H9 (cell line): ENCODE measurements at regions not wholly inside any gene's neighbourhood (a gene's known extent, or its start where the extent isn't known, plus 50 kb on each side); places are given as distances from the start of the nearest gene placed in this dataset.

Experiments
- DNase-seq: peaks from one replicate; pipeline ENCODE4 v3.0.0-alpha.2; 2017
- H2AFZ ChIP-seq: one replicate; pipeline ENCODE4 v1.6.1; 2013; ENCODE audit warnings: mild to moderate bottlenecking, low read length, control low read depth, moderate library complexity
- H2AK5ac ChIP-seq: 2 replicates; pipeline ENCODE4 v1.6.1; 2013; ENCODE audit warnings: low read length, control low read depth, mixed read lengths; ENCODE audit not compliant: insufficient read length
- H2BK120ac ChIP-seq: one replicate; pipeline ENCODE4 v1.6.1; 2013; ENCODE audit warnings: low read depth, mild to moderate bottlenecking, low read length, control low read depth, inconsistent platforms; ENCODE audit not compliant: poor library complexity, severe bottlenecking
- H2BK12ac ChIP-seq: 2 replicates; pipeline ENCODE4 v1.6.1; 2013; ENCODE audit warnings: low read length, control low read depth, mixed read lengths, low read depth; ENCODE audit not compliant: insufficient read length
- H2BK15ac ChIP-seq: 2 replicates; pipeline ENCODE4 v1.6.1; 2013; ENCODE audit warnings: low read depth, low read length, control low read depth
- H2BK20ac ChIP-seq: one replicate; pipeline ENCODE4 v1.6.1; 2013; ENCODE audit warnings: low read depth, mild to moderate bottlenecking, low read length, control low read depth, inconsistent platforms; ENCODE audit not compliant: poor library complexity, severe bottlenecking
- H2BK5ac ChIP-seq: 2 replicates; pipeline ENCODE4 v1.6.1; 2013; ENCODE audit warnings: low read length, control low read depth, mixed read lengths; ENCODE audit not compliant: insufficient read length
- H3K14ac ChIP-seq: 2 replicates; pipeline ENCODE4 v1.6.1; 2013; ENCODE audit warnings: low read length, control low read depth; ENCODE audit not compliant: insufficient read depth
- H3K18ac ChIP-seq: 2 replicates; pipeline ENCODE4 v1.6.1; 2013; ENCODE audit warnings: low read depth, mild to moderate bottlenecking, mixed read lengths, low read length, control low read depth; ENCODE audit not compliant: insufficient read length
- H3K23ac ChIP-seq: 2 replicates; pipeline ENCODE4 v1.6.1; 2013; ENCODE audit warnings: low read length, control low read depth, mixed read lengths, low read depth; ENCODE audit not compliant: insufficient read length
- H3K23me2 ChIP-seq: 2 replicates; pipeline ENCODE4 v1.6.1; 2013; ENCODE audit warnings: low read depth, mild to moderate bottlenecking, mixed read lengths, low read length, control low read depth; ENCODE audit not compliant: insufficient read length, poor library complexity, severe bottlenecking
- H3K27ac ChIP-seq: 2 replicates; pipeline ENCODE4 v1.5.1; 2013; ENCODE audit warnings: low read length, control low read depth, mixed read lengths, low read depth; ENCODE audit not compliant: insufficient read length
- H3K27me3 ChIP-seq: 2 replicates; pipeline ENCODE4 v1.6.1; 2013; ENCODE audit warnings: low read length, control low read depth, inconsistent platforms; ENCODE audit not compliant: insufficient read depth
- H3K4ac ChIP-seq: 2 replicates; pipeline ENCODE4 v1.6.1; 2013; ENCODE audit warnings: low read depth, mild to moderate bottlenecking, control low read depth, inconsistent platforms, low read length, moderate library complexity
- H3K4me1 ChIP-seq: 2 replicates; pipeline ENCODE4 v1.6.1; 2013; ENCODE audit warnings: low read length, control low read depth, inconsistent platforms; ENCODE audit not compliant: insufficient read depth
- H3K4me2 ChIP-seq: 2 replicates; pipeline ENCODE4 v1.6.1; 2013; ENCODE audit warnings: low read length, control low read depth, mixed read lengths; ENCODE audit not compliant: insufficient read length, insufficient read depth
- H3K56ac ChIP-seq: 2 replicates; pipeline ENCODE4 v1.6.1; 2013; ENCODE audit warnings: low read depth, mild to moderate bottlenecking, mixed read lengths, low read length, control low read depth; ENCODE audit not compliant: insufficient read length
- H3K79me1 ChIP-seq: 2 replicates; pipeline ENCODE4 v1.6.1; 2013; ENCODE audit warnings: low read depth, mild to moderate bottlenecking, moderate library complexity, low read length, control low read depth, inconsistent platforms; ENCODE audit not compliant: insufficient read depth, poor library complexity, severe bottlenecking
- H3K79me2 ChIP-seq: 2 replicates; pipeline ENCODE4 v1.6.1; 2013; ENCODE audit warnings: low read length, control low read depth, inconsistent platforms; ENCODE audit not compliant: insufficient read depth
- H3K9ac ChIP-seq: 2 replicates; pipeline ENCODE4 v1.6.1; 2013; ENCODE audit warnings: low read length, control low read depth, mixed read lengths; ENCODE audit not compliant: insufficient read length; ENCODE audit errors: extremely low read depth
- H3K9me3 ChIP-seq: one replicate; pipeline ENCODE4 v1.6.1; 2013; ENCODE audit warnings: low read depth, low read length, inconsistent platforms; ENCODE audit not compliant: control insufficient read depth
- H3T11ph ChIP-seq: one replicate; pipeline ENCODE4 v1.6.1; 2013; ENCODE audit warnings: mild to moderate bottlenecking, low read length, control low read depth, inconsistent platforms
- H4K20me1 ChIP-seq: one replicate; pipeline ENCODE4 v1.6.1; 2013; ENCODE audit not compliant: control insufficient read depth, insufficient read length, insufficient read depth
- H4K5ac ChIP-seq: 2 replicates; pipeline ENCODE4 v1.6.1; 2013; ENCODE audit warnings: low read depth, mild to moderate bottlenecking, mixed read lengths, low read length, control low read depth; ENCODE audit not compliant: insufficient read length
- H4K8ac ChIP-seq: replicated peaks from 2 replicates; pipeline ENCODE4 v1.6.1; 2013; ENCODE audit warnings: low read length, control low read depth, mixed read lengths, low read depth; ENCODE audit not compliant: insufficient read length
- H4K91ac ChIP-seq: 2 replicates; pipeline ENCODE4 v1.6.1; 2013; ENCODE audit warnings: low read depth, mild to moderate bottlenecking, moderate library complexity, mixed read lengths, low read length, control low read depth; ENCODE audit not compliant: insufficient read length
- H3K27ac Mint-ChIP-seq, 3 experiments: 2 replicates in 2 of 3; 3 replicates in 1 of 3; pipeline ENCODE4 v1.8.0; 2020 to 2021; ENCODE audit warnings: mixed read lengths in 3 of 3, mild to moderate bottlenecking in 1 of 3, moderate library complexity in 1 of 3
- H3K27me3 Mint-ChIP-seq: 2 replicates; pipeline ENCODE4 v1.8.0; 2021; ENCODE audit warnings: low read depth, mild to moderate bottlenecking, moderate library complexity, mixed read lengths
- H3K36me3 Mint-ChIP-seq, 3 experiments: 2 replicates in 2 of 3; 3 replicates in 1 of 3; pipeline ENCODE4 v1.8.0; 2020 to 2021; ENCODE audit warnings: low read depth in 3 of 3, mixed read lengths in 3 of 3; ENCODE audit not compliant: insufficient read depth in 1 of 3
- H3K4me1 Mint-ChIP-seq, 2 experiments: 2 replicates each; pipeline ENCODE4 v1.8.0; 2020; ENCODE audit warnings: mixed read lengths in 2 of 2
- H3K4me3 Mint-ChIP-seq, 2 experiments: 2 replicates in 1 of 2; 3 replicates in 1 of 2; pipeline ENCODE4 v1.8.0; 2020 to 2021; ENCODE audit warnings: mild to moderate bottlenecking in 2 of 2, mixed read lengths in 2 of 2, moderate library complexity in 1 of 2
- H3K9me3 Mint-ChIP-seq, 2 experiments: 2 replicates in 1 of 2; 3 replicates in 1 of 2; pipeline ENCODE4 v1.8.0; 2020; ENCODE audit warnings: mild to moderate bottlenecking in 2 of 2, mixed read lengths in 2 of 2, moderate library complexity in 1 of 2
- WGBS: extraction: QIAGEN DNeasy Blood & Tissue Kit; methylation state at CpG from one replicate; pipeline ENCODE4 v1.1.7; 2013; ENCODE audit warnings: missing lambda C conversion rate, low lambda C conversion rate, mixed read lengths; ENCODE audit not compliant: insufficient read length; ENCODE audit errors: extremely low coverage; 5-methylcytosine and 5-hydroxymethylcytosine counted together
- TF ChIP-seq, protein P1 (sequence below): fragments of 200-600 bp; sonication (generic); conservative IDR thresholded peaks from 3 replicates; pipeline ENCODE4 v1.8.0; 2021; ENCODE audit warnings: antibody characterized with exemption, mild to moderate bottlenecking

DNA sequence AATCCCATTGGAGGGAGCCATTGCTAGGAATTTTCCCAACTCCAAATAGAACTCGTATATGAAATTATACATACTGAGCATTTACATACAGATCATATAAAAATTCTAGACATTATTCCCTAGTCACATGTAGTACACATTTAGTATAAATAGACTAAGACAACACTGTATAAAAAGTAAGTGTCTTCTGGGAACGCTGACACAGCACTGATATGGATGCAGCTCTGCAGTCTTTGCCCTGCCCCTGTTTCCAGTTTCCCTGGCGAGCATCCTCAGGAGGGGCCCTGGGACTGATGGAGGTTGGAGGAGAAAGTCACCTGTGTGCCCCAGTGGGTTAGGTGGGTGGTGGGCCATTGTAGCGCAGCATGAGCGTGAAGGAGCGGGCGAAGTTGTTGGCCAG lies 97.8 kb upstream of the CLMN start:
- H3K27ac Mint-ChIP-seq: no peak overlapping the region; a peak in 1 of 7 replicates
- WGBS: no CpG with 5 or more reads among the region's 7 CpGs
- H4K8ac ChIP-seq: no peak overlapping the region
- H2AK5ac ChIP-seq: no peak overlapping the region
- peaks cover 22% of the 10 kb centered on the region for H3K27me3 Mint-ChIP-seq
- TF ChIP-seq, protein P1, sequence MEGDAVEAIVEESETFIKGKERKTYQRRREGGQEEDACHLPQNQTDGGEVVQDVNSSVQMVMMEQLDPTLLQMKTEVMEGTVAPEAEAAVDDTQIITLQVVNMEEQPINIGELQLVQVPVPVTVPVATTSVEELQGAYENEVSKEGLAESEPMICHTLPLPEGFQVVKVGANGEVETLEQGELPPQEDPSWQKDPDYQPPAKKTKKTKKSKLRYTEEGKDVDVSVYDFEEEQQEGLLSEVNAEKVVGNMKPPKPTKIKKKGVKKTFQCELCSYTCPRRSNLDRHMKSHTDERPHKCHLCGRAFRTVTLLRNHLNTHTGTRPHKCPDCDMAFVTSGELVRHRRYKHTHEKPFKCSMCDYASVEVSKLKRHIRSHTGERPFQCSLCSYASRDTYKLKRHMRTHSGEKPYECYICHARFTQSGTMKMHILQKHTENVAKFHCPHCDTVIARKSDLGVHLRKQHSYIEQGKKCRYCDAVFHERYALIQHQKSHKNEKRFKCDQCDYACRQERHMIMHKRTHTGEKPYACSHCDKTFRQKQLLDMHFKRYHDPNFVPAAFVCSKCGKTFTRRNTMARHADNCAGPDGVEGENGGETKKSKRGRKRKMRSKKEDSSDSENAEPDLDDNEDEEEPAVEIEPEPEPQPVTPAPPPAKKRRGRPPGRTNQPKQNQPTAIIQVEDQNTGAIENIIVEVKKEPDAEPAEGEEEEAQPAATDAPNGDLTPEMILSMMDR: peak; percentile 46; the same call in 2 of the 3 replicates
- DNase-seq: no peak
- no peak overlapping the region for H3K4me2 ChIP-seq
- no peak overlapping the region for H3K56ac ChIP-seq
- H3K36me3 Mint-ChIP-seq: no peaks in the 10 kb centered on the region
- H2BK12ac ChIP-seq: no peak overlapping the region
- no peak overlapping the region for H3K14ac ChIP-seq
- no peaks in the 10 kb centered on the region for H3K4me1 ChIP-seq
- H2BK20ac ChIP-seq: no peak overlapping the region
- H2AFZ ChIP-seq: no peak overlapping the region
- no peak overlapping the region for H3T11ph ChIP-seq
- H3K4me1 Mint-ChIP-seq: peaks cover 6 to 9% of the 10 kb centered on the region in 2 experiments; a peak in 3 of 4 replicates
- peaks cover 5 to 6% of the 10 kb centered on the region in 2 experiments; a peak in 3 of 5 replicates for H3K9me3 Mint-ChIP-seq
- H3K9me3 ChIP-seq: no peaks in the 10 kb centered on the region
- H3K18ac ChIP-seq: no peak overlapping the region
- no peaks in the 10 kb centered on the region for H4K20me1 ChIP-seq
- H2BK15ac ChIP-seq: no peak overlapping the region
- no peak overlapping the region for H3K9ac ChIP-seq
- no peak overlapping the region for H2BK5ac ChIP-seq
- no peaks in the 10 kb centered on the region for H3K27me3 ChIP-seq
- no peaks in the 10 kb centered on the region for H3K79me1 ChIP-seq
- H3K4me3 Mint-ChIP-seq: no peak overlapping the region
- H3K27ac ChIP-seq: no peak overlapping the region
- no peak overlapping the region for H2BK120ac ChIP-seq
- H4K5ac ChIP-seq: no peak overlapping the region
- H3K23ac ChIP-seq: no peak overlapping the region
- no peaks in the 10 kb centered on the region for H3K23me2 ChIP-seq
- no peak overlapping the region for H4K91ac ChIP-seq
- H3K79me2 ChIP-seq: no peaks in the 10 kb centered on the region
- H3K4ac ChIP-seq: no peak overlapping the region
